Testis (tissue), 2 donors: ENCODE measurements at regions not wholly inside any gene's neighbourhood (a gene's known extent, or its start where the extent isn't known, plus 50 kb on each side); places are given as distances from the start of the nearest gene placed in this dataset.

Experiments used
- POLR2A ChIP-seq: fragments of 450-650 bp; IDR thresholded peaks from one replicate; pipeline ENCODE4 v1.6.1; 2017; ENCODE audit warnings: antibody characterized with exemption, mild to moderate bottlenecking, moderate library complexity
- TF ChIP-seq, protein P1 (sequence below), 3 experiments: fragments of 450-650 bp in 2 of 3; fragments of 200-600 bp in 1 of 3; sonication (generic) in 1 of 3; IDR thresholded peaks; one replicate each; pipeline ENCODE4 v1.5.1; 2016 to 2019; ENCODE audit warnings: antibody characterized with exemption in 3 of 3, mild to moderate bottlenecking in 2 of 3, moderate library complexity in 1 of 3

DNA sequence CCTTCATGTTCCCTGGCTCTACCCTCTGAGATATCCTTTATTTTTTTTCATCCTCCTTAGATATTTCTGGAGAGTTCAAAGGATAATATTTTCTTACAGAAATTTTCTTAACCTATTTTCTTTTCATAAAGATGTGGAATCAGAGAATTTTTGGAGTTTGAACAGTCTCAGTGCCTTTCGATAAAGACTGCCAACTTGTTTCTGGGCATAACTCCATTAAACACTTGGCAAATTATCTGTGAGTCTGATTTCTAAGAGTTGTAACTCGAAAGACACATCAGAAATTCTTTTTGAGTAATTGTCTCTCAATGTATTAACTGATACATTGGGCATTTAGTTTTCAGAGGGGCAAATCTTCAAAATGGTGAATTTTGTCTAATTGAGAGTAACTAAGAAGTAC lies 1255.6 kb downstream of the NCAM2 start:
- TF ChIP-seq, protein P1, sequence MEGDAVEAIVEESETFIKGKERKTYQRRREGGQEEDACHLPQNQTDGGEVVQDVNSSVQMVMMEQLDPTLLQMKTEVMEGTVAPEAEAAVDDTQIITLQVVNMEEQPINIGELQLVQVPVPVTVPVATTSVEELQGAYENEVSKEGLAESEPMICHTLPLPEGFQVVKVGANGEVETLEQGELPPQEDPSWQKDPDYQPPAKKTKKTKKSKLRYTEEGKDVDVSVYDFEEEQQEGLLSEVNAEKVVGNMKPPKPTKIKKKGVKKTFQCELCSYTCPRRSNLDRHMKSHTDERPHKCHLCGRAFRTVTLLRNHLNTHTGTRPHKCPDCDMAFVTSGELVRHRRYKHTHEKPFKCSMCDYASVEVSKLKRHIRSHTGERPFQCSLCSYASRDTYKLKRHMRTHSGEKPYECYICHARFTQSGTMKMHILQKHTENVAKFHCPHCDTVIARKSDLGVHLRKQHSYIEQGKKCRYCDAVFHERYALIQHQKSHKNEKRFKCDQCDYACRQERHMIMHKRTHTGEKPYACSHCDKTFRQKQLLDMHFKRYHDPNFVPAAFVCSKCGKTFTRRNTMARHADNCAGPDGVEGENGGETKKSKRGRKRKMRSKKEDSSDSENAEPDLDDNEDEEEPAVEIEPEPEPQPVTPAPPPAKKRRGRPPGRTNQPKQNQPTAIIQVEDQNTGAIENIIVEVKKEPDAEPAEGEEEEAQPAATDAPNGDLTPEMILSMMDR (IDR thresholded peaks at IDR 0.05) = no peak
- no peak for TF ChIP-seq POLR2A
